ENCODE measurements at regions not wholly inside any gene's neighbourhood (a gene's known extent, or its start where the extent isn't known, plus 50 kb on each side); places are given as distances from the start of the nearest gene placed in this dataset.
"Not testable (repeated sequence)": the region's sequence is repeated elsewhere in the genome, so short reads cannot be mapped to it uniquely, and the experiment has no call there.

- DNase-seq, result no peak
Observed at GRCh38 chr11:82194521-82194920, 539.1 kb downstream of the FAM181B start.

GRCh38 chr11:82191695-82192094 lies 542.0 kb downstream of the FAM181B start:
- DNase-seq, result no peak

- DNase-seq, result no peak
Observed at GRCh38 chr11:82185925-82186324, 547.7 kb downstream of the FAM181B start.

DNA sequence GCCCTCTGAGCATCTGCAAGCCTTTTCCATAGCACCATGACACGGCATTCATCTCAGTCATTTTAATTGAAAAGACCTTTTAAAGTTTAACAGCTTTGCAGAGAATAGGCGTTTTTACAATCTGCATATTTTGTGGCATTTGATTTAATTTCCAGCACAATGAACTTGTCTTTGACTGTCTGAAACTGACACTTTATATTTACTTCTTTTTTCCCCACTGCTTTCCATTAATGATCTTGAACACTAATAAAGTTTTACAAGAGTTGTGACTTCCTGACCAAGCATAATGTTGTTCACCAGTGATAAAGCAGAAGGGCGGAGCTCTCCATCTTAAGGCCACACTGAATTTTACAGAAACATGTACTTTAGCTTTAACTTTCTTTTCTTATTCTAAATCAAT lies 548.7 kb downstream of the FAM181B start:
- no peak for DNase-seq

DNA sequence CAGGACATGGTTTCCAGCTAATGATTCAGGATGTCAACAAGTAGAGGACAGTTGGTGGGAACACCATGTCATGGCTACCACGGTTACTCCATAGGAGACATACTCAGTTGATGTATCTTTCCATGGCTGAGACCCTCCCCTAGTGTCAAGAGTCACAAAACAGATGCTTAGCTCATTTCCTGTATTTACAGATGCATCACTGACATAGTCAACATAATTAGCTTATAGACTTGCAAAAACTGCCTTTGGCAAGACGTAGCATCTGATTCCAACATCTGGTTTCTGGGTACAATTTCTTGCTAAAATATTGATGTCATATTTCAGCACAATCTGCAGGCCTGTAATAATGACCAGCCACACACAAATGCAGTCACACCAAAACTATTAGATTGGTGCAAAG lies 550.3 kb downstream of the FAM181B start:
- DNase-seq, result no peak

DNA sequence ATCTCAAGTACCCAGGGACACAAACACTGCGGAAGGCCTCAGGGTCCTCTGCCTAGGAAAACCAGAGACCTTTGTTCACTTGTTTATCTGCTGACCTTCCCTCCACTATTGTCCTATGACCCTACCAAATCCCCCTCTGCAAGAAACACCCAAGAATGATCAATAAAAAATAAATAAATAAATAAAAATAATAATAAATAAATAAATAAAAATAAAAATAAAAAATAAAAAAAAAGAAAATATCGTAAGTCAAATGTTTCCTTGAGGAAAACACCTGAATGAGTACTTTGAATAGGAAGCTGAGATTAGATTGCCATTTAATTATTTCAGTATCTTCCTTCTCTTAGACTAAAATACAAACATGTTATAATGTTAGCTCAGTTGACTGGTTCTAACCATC lies 551.0 kb downstream of the FAM181B start:
- DNase-seq, result not testable (repeated sequence)

GRCh38 chr11:82181796-82182195 lies 551.9 kb downstream of the FAM181B start:
- DNase-seq, result not testable (repeated sequence)

DNA sequence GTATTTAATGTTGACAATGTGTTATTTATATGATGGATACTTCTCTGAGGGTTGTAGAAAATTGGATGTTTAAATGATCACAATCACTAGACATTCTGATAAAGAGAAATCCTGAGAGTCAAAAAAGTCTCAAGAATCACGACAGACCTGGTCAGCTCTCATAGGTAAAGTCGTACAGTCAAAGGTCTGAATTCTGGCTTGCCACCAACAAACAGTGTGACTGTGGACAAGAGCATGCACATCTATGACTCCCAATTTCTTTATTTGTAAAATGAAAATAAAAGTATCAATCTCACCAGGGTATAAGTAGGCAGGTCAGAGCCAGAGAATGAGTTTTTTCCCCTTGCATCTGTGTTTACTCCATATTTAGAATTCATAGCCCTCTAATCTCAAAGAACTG lies 556.7 kb downstream of the FAM181B start:
- DNase-seq, result no peak

- no peak for DNase-seq
Observed at GRCh38 chr11:82176365-82176764, 557.3 kb downstream of the FAM181B start.

- no peak for DNase-seq
Observed at GRCh38 chr11:82174610-82175009, 559.1 kb downstream of the FAM181B start.

DNA sequence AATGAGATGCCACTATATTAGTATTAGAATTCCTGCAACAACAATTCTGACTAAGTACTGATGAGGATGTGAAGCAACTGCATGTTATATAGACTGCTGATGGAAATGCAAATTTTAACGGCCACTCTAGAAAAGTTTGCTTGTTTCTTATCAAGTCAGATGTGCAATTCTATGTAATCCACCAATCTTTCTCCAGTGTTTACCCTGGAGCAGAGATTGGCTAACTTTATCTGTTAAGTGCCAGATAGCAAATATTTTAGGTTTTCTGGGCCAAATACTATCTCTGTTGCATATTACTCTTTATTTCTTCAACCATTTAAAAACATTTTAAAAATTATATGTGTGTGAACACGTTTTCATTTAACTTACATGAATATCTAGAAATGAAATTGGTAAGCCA lies 586.9 kb downstream of the FAM181B start:
- no peak for DNase-seq

GRCh38 chr11:82118946-82119345 lies 614.7 kb downstream of the FAM181B start:
- no peak for DNase-seq

DNA sequence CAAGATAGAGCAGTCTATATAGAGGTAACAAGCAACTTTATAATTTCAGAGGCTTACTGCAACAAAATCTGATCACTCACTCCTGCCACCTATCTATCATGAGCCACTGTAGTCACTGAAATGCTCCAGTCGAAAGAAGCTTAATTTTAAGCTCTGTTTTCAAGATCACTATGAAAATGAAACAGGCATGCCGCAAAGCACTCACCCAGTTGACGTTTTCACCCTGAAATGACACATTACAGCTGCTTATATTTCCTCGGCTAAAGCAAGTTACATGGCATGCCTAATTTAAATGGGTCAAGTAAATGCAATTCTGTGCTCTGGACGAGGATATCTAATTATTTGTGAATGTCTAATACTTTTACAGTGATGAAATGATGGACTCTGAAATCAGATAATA lies 616.3 kb downstream of the FAM181B start:
- no peak for DNase-seq

GRCh38 chr11:82105331-82105998 lies 628.2 kb downstream of the FAM181B start:
- no peak for DNase-seq

GRCh38 chr11:82092904-82093303 lies 640.8 kb downstream of the FAM181B start:
- DNase-seq, result no peak

DNA sequence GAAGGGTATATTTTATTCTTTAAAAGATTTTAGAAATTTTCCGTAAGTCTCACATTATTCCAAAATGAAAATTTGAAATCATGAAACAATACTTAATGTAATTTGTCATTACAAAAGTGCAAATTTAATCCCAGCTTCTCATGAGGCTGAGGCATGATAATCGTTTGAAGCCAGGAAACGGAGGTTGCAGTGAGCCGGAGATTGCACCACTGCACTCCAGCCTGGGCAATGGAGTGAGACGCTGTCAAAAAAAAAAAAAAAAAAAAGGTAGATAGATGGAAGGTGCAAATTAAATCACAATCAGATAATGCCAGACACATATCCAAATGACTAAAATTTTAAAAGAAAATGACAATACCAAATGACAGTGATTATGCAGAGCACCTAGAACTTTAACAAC lies 644.2 kb downstream of the FAM181B start:
- no peak for DNase-seq

- DNase-seq, result no peak
Observed at GRCh38 chr11:82085493-82085892, 648.2 kb downstream of the FAM181B start.

DNA sequence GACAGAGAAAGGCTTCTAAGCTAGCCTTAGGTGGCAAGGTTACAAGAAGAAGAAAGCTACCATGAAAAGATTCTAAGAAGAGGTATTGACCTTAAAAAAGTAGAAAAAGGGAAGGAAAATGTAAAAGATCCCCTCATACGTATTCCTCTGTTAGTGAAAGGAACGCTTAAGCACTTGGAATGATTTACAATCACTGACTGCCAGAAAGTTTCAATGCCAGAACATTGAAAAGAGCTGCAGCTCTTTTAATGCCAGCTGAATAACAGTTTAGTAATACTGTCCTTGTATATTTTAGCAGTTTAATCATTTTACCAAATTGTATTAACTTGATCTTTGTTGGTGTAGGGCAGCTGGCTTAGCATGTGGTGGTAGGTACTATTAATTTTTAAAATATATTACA lies 650.7 kb downstream of the FAM181B start:
- DNase-seq, result no peak

DNA sequence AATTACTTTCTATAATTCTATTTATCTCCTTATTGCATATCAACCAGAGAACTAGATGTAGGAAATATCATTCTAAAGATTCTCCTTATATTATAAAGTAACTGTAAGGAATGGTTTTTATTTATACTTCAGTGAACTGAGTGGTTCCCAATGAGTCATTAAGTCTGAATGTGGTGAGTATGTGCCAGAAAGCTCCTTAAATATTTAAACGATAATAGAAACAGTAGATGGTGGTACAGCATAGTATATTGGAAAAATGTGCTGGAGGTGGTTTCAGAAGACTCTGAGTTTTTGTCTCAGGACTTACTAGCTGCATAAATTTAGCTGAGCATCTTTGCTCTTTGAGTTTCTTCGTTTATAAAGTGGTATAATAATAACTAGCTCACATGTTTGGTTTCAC lies 653.5 kb downstream of the FAM181B start:
- DNase-seq, result no peak

DNA sequence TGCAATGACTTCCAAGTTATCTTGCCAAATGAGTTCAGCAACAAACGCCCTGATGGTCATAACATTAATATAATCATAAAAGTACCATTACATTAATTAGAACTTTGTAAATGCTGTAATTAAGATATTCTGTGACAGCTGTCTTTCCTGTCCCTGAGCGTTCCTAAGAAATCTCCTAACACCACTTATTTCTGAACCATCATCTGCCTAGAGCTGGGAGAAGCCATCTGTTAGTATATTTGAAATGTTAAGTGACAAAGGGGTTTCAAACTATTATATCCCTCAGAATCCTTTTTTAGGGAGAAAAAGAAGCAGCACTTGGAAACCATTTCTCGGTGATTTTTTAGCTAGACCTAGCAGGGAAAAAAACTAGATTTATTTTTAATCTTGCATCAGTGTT lies 657.5 kb downstream of the FAM181B start:
- no peak for DNase-seq

- no peak for DNase-seq
Observed at GRCh38 chr11:82059505-82059904, 674.2 kb downstream of the FAM181B start.

- DNase-seq, result no peak
Observed at GRCh38 chr11:82056450-82056849, 677.2 kb downstream of the FAM181B start.

GRCh38 chr11:82049199-82049598 lies 684.5 kb downstream of the FAM181B start:
- no peak for DNase-seq

DNA sequence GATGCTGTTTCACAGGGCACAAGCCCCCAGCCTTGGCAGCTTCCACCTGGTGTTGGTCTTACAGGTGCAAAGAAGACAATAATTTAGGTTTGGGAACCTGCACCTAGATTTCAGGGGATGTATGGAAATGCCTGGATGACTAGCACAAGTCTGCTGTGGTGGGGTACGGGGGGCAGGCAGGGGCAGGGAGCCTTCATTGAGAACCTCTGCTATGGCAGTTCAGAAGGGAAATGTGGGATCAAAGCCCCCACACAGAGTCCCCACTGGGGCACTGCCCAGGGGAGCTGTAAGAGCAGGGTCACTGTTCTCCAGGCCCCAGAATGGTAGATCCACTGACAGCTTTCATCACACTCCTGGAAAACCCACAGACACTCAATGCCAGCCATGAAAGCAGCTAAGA lies 686.5 kb downstream of the FAM181B start:
- DNase-seq, result no peak

GRCh38 chr11:82046778-82047177 lies 686.9 kb downstream of the FAM181B start:
- no peak for DNase-seq

Data from activated CD4-positive, alpha-beta T cell treated with anti-CD3 and anti-CD28 coated beads, Interleukin-2, amount 50 U/mL, for 1 hour (primary cell).